H1 (cell line): ENCODE measurements at regions not wholly inside any gene's neighbourhood (a gene's known extent, or its start where the extent isn't known, plus 50 kb on each side); places are given as distances from the start of the nearest gene placed in this dataset.

Experiments used
- BRCA1 ChIP-seq: IDR thresholded peaks from 2 replicates; pipeline ENCODE4 v1.6.1; 2012; ENCODE audit warnings: low read depth, low read length, improper control_type of control experiment
- CHD7 ChIP-seq: fragments of 300-600 bp; sonication (generic); IDR thresholded peaks from 2 replicates; pipeline ENCODE4 v1.7.1; 2012; ENCODE audit warnings: low read length, moderate library complexity, mild to moderate bottlenecking, inconsistent platforms; ENCODE audit not compliant: insufficient replicate concordance
- CREB1 ChIP-seq: IDR thresholded peaks from 2 replicates; pipeline ENCODE4 v1.6.1; 2012; ENCODE audit warnings: inconsistent platforms
- CTCF ChIP-seq, 3 experiments: IDR thresholded peaks; 1 replicate in 2 of 3; 2 replicates in 1 of 3; pipeline versions ENCODE4 v1.5.1 to v1.6.1; 2011; ENCODE audit warnings: low read length in 3 of 3, mild to moderate bottlenecking in 3 of 3, inconsistent platforms in 2 of 3, low read depth in 1 of 3, moderate library complexity in 1 of 3; ENCODE audit not compliant: insufficient read depth in 1 of 3; ENCODE audit errors: control extremely low read depth in 1 of 3
- GTF2F1 ChIP-seq: IDR thresholded peaks from 2 replicates; pipeline ENCODE4 v1.6.1; 2012; ENCODE audit warnings: low read depth, low read length, improper control_type of control experiment, borderline replicate concordance
- JUN ChIP-seq: IDR thresholded peaks from 2 replicates; pipeline ENCODE4 v1.6.1; 2011; ENCODE audit warnings: low read depth, mild to moderate bottlenecking, improper control_type of control experiment, low read length
- PHF8 ChIP-seq: fragments of 200-600 bp; sonication (generic); conservative IDR thresholded peaks from 2 replicates; pipeline ENCODE4 v1.7.1; 2012; ENCODE audit warnings: low read depth, mild to moderate bottlenecking, inconsistent platforms, low read length, moderate library complexity
- POLR2A ChIP-seq, 2 experiments: IDR thresholded peaks; 1 replicate in 1 of 2; 2 replicates in 1 of 2; pipeline ENCODE4 v1.6.1; 2011; ENCODE audit warnings: low read depth in 2 of 2, low read length in 2 of 2, mild to moderate bottlenecking in 2 of 2; ENCODE audit errors: control extremely low read depth in 1 of 2
- POLR2AphosphoS5 ChIP-seq: IDR thresholded peaks from 2 replicates; pipeline ENCODE4 v1.6.1; 2011; ENCODE audit warnings: low read depth, low read length
- SIX5 ChIP-seq: IDR thresholded peaks from 2 replicates; pipeline ENCODE4 v1.6.1; 2011; ENCODE audit warnings: mild to moderate bottlenecking, low read depth, low read length
- SP1 ChIP-seq: IDR thresholded peaks from 2 replicates; pipeline ENCODE4 v1.6.1; 2011; ENCODE audit warnings: low read depth, low read length
- SP2 ChIP-seq: IDR thresholded peaks from 2 replicates; pipeline ENCODE4 v1.6.1; 2012; ENCODE audit warnings: mild to moderate bottlenecking, low read length, inconsistent platforms
- ZNF274 ChIP-seq: IDR thresholded peaks from 2 replicates; pipeline ENCODE4 v1.7.0; 2012; ENCODE audit warnings: low read length, borderline replicate concordance; ENCODE audit errors: extremely low read depth

- TF ChIP-seq GTF2F1 = no peak
- TF ChIP-seq CTCF (IDR thresholded peaks at IDR 0.05; ENCODE audit: control extremely low read depth in 1 of 3, insufficient read depth in 1 of 3, low read depth in 1 of 3, low read length in 3 of 3) = no peak
- TF ChIP-seq CREB1 = no peak
- no peak for TF ChIP-seq POLR2A (IDR thresholded peaks at IDR 0.05; ENCODE audit: control extremely low read depth in 1 of 2, low read depth in 2 of 2, low read length in 2 of 2)
- no peak for TF ChIP-seq SP2
- no peak for TF ChIP-seq BRCA1
- no peak for TF ChIP-seq SIX5
- TF ChIP-seq SP1 = no peak
- no peak for TF ChIP-seq CHD7
- TF ChIP-seq PHF8 = no peak
- no peak for TF ChIP-seq POLR2AphosphoS5
- TF ChIP-seq ZNF274 = no peak
- TF ChIP-seq JUN = no peak
Measured at GRCh38 chr5:135105105-135105484, 71.1 kb upstream of the PITX1 start.
